Large intestine (tissue), 3 donors: ENCODE measurements at regions not wholly inside any gene's neighbourhood (a gene's known extent, or its start where the extent isn't known, plus 50 kb on each side); places are given as distances from the start of the nearest gene placed in this dataset.

Experiments used
- DNase-seq, 2 donors: peaks; one replicate each; pipeline versions ENCODE4 v3.0.0 to v3.0.0-alpha.2; 2013
- H3K27ac ChIP-seq: one replicate; pipeline ENCODE4 v1.5.1; 2013; ENCODE audit warnings: low read length
- H3K27me3 ChIP-seq: 2 replicates; pipeline ENCODE4 v1.6.1; 2013; ENCODE audit warnings: low read length; ENCODE audit not compliant: control insufficient read depth, insufficient read depth
- H3K36me3 ChIP-seq: 2 replicates; pipeline ENCODE4 v1.6.1; 2013; ENCODE audit warnings: low read length; ENCODE audit not compliant: control insufficient read depth, insufficient read depth
- H3K4me1 ChIP-seq: one replicate; pipeline ENCODE4 v1.6.1; 2013; ENCODE audit warnings: low read length; ENCODE audit not compliant: control insufficient read depth, insufficient read depth
- H3K4me3 ChIP-seq: one replicate; pipeline ENCODE4 v1.5.1; 2013; ENCODE audit warnings: low read length
- H3K9me3 ChIP-seq: one replicate; pipeline ENCODE4 v1.6.1; 2013; ENCODE audit warnings: mild to moderate bottlenecking, low read depth, low read length, moderate library complexity; ENCODE audit not compliant: control insufficient read depth
- WGBS: methylation state at CpG from one replicate; pipeline ENCODE4 v1.1.5; 2013; ENCODE audit warnings: low lambda C conversion rate; ENCODE audit not compliant: insufficient coverage; 5-methylcytosine and 5-hydroxymethylcytosine counted together

DNA sequence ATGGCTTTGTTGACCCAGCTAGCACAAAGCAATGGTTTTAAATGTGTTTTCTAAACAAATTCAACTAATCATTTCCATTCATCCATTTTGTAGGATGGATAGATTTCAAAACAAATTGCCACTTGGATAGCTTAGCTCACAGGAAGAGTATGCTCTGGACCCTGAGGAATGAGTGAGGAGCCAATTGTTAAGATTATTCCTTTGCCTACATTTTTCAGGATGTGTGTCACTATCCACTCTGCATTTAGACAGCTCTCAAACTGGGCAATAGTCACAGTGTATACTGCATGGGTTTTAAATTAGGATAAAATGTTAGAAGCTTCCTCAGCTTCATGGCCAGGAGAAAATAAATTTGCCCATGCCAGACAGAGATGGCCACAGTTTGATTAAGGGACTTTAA lies 605.6 kb upstream of the TEX47 start:
- no peaks in the 10 kb centered on the region for H3K36me3 ChIP-seq
- H3K27ac ChIP-seq = no peak overlapping the region
- H3K9me3 ChIP-seq = no peaks in the 10 kb centered on the region
- no peak overlapping the region for H3K4me3 ChIP-seq
- no peaks in the 10 kb centered on the region for H3K27me3 ChIP-seq
- no peak for DNase-seq
- no peaks in the 10 kb centered on the region for H3K4me1 ChIP-seq

DNA sequence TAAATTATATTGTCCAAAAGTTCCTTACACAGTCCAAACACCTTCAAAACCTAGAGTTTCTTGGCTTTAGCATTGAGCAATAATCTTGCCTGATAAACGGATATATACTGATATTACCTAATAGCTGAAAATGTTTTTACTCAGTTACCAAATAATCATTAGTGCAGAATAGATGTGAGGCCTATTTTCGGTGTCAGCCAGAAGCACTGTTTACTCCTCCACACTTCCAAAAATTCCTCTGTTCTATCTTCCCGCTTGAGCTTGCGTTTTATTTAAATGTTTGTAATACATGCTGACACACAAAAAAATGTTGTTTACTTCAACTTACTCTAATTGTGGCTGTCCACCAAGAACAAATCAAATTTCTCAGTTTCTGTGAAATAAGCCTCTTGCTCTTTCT lies 606.2 kb upstream of the TEX47 start:
- no peak overlapping the region for H3K4me3 ChIP-seq
- H3K27ac ChIP-seq = no peak overlapping the region
- no peak for DNase-seq
- H3K36me3 ChIP-seq = no peaks in the 10 kb centered on the region
- H3K9me3 ChIP-seq = no peaks in the 10 kb centered on the region
- H3K27me3 ChIP-seq = no peaks in the 10 kb centered on the region
- 84% methylated on average over 3 of the region's 4 CpGs for WGBS
- H3K4me1 ChIP-seq = no peaks in the 10 kb centered on the region

DNA sequence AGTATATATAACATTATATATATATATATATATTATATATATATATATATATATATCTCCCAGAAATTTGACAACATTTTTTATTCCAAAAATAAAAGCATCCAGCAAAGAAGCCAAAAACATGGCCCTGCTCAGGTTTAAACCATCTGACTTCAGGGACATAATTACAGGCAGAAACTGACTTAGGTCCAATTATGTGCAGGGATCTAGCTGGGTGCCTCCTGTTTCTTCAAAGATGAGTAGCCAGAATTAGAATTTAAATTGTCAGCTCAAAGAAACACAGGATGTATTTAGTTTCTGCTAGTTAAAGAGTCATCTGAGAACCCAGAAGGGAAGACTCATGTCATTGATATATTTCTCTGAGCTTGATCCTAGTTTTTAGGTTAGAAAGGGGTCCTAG lies 656.4 kb upstream of the TEX47 start:
- DNase-seq = no peak
- Histone ChIP-seq H3K36me3 (no peaks in the 10 kb centered on the region), H3K9me3 (no peaks in the 10 kb centered on the region)

DNA sequence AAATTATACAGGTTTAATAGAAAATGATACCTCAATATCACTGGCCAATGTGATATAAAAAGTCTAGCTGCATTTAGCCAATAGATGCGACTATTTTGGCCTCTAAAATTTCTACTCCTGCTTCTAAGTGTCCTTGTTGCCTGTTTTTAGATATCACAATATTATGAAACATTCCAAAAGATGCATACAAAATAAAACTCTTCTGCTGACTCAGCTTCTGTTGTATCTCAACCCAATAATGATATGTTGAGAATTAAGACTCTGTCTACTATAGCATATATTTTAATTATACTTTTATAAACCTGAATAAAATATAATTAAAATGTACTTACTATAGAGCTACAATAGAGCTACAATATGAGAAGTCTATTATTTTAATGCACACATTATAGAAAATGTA lies 661.0 kb upstream of the TEX47 start:
- H3K27me3 ChIP-seq = no peaks in the 10 kb centered on the region
- no peak overlapping the region for H3K4me3 ChIP-seq
- no peaks in the 10 kb centered on the region for H3K9me3 ChIP-seq
- no peak for DNase-seq
- H3K36me3 ChIP-seq = no peaks in the 10 kb centered on the region
- H3K4me1 ChIP-seq = no peaks in the 10 kb centered on the region
- WGBS = 78% methylated on average over 1 of the region's 1 CpG
- H3K27ac ChIP-seq = no peak overlapping the region

More for the DNA sequence above, 656.4 kb upstream of the TEX47 start:
- no peaks in the 10 kb centered on the region for H3K4me1 ChIP-seq
- no peak overlapping the region for H3K4me3 ChIP-seq
- H3K27me3 ChIP-seq = no peaks in the 10 kb centered on the region
- no peak overlapping the region for H3K27ac ChIP-seq

DNA sequence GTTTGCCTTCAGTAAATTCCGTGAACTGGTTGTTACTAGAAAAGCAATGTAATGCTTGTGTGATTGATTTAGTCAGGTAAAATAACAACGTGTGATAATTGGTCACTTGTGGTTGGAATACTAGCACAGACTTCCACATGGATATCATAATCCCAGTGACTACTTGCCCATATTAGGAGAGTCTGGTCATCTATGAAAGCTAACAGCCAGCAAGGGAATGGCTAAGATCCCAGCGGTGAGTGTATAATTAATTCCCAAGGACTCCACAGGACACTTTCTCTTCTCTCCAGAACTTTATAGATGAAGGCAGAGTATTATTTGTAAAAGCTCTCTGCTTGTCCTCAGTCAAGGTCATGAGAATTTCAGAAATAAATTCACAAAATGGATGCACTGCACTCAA lies 662.6 kb upstream of the TEX47 start:
- H3K27ac ChIP-seq = no peak overlapping the region
- no peaks in the 10 kb centered on the region for H3K4me1 ChIP-seq
- H3K9me3 ChIP-seq = no peaks in the 10 kb centered on the region
- no peaks in the 10 kb centered on the region for H3K27me3 ChIP-seq
- H3K36me3 ChIP-seq = no peaks in the 10 kb centered on the region
- no peak overlapping the region for H3K4me3 ChIP-seq
- WGBS = 60% methylated on average over 1 of the region's 3 CpGs
- no peak for DNase-seq

DNA sequence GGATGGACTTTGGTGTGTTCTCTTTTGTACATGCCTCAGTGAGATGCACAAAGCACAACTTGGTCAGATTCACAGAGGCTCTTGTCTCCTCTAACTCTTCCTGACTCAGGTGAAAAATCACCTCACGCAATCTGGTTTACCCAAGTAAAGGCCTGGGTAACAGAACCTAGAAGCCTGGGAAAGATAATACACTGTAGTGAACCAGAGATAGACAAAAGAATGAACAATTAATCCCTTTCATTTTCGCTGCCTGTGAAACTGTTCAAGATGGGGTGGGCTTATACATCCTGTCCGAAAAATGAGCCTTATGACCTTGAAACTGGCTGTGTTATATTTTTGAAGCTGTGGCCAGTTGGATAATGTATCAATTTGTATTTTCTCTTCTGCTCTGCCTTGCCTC lies 678.9 kb upstream of the TEX47 start:
- H3K36me3 ChIP-seq = no peaks in the 10 kb centered on the region
- H3K4me3 ChIP-seq = no peak overlapping the region
- no peaks in the 10 kb centered on the region for H3K4me1 ChIP-seq
- WGBS = no CpG with 5 or more reads among the region's 3 CpGs
- peaks cover 7% of the 10 kb centered on the region for H3K9me3 ChIP-seq
- no peak overlapping the region for H3K27ac ChIP-seq
- no peaks in the 10 kb centered on the region for H3K27me3 ChIP-seq
- DNase-seq = no peak

DNA sequence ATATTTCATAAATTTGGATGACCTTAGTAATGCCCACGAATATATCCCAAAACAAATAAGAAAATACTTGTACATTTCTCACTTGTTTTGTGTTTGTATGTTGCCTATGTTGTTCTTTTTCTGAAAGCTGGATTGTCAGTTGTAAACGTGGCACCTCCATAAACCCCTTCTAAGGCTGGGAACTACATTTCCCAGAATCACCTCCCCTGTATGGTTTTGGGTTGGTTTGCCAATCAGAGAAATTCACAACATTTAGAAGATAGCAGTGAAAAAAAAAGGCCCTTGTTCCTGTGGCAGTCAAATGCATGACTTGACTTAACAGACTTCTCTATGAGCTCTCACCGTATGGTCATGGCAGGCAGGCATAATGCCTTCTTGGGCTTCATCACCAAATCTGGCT lies 676.3 kb upstream of the STEAP1 start:
- 100% methylated on average over 1 of the region's 3 CpGs for WGBS
- Histone ChIP-seq H3K4me3 (no peak overlapping the region), H3K9me3 (no peaks in the 10 kb centered on the region), H3K27ac (no peak overlapping the region), H3K36me3 (no peaks in the 10 kb centered on the region), H3K4me1 (no peaks in the 10 kb centered on the region), H3K27me3 (no peaks in the 10 kb centered on the region)
- DNase-seq = no peak

DNA sequence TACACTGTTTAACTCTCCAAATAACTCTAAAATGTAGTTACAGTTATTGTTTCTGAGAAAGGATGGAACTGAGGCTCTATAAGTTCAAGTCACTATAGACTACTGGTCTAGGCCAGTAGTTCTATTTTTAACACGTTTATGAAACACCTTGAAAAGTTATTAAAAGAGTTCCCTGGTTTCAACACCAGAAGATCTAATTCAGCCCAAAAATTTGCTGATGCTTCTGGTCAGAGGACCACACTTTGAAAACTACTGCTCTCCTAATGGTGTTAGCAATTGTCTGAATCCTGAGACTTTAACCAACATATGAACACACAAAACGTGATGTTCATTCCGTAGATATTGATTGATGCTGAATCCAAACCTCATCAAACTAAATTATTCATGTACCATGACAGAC lies 658.6 kb upstream of the STEAP1 start:
- no peaks in the 10 kb centered on the region for H3K4me1 ChIP-seq
- H3K27ac ChIP-seq = no peak overlapping the region
- H3K27me3 ChIP-seq = no peaks in the 10 kb centered on the region
- WGBS = 100% methylated on average over 1 of the region's 3 CpGs
- no peak overlapping the region for H3K4me3 ChIP-seq
- no peak for DNase-seq
- no peaks in the 10 kb centered on the region for H3K9me3 ChIP-seq
- H3K36me3 ChIP-seq = no peaks in the 10 kb centered on the region

DNA sequence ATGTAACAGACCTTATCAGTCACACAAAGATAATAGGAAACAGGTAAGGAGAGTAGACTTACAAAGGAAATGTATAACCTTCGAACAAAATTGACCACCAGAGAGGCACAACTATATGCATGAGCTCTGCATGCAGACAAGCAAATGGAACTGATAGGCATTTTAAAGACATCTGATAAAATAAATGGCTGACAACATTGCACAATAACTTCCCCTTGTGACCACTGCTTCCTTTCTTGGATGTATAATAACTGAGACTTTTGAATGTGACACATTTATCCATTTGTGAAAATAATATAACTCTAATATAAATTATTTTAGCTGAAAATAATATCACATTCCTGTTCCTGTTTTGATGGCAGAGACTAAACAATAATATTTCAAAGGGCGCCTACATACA lies 654.2 kb upstream of the STEAP1 start:
- Histone ChIP-seq H3K27me3 (no peaks in the 10 kb centered on the region), H3K9me3 (no peaks in the 10 kb centered on the region), H3K36me3 (no peaks in the 10 kb centered on the region), H3K27ac (no peak overlapping the region), H3K4me1 (no peaks in the 10 kb centered on the region), H3K4me3 (no peak overlapping the region)
- no peak for DNase-seq
- WGBS = 17% methylated on average over 1 of the region's 2 CpGs

DNA sequence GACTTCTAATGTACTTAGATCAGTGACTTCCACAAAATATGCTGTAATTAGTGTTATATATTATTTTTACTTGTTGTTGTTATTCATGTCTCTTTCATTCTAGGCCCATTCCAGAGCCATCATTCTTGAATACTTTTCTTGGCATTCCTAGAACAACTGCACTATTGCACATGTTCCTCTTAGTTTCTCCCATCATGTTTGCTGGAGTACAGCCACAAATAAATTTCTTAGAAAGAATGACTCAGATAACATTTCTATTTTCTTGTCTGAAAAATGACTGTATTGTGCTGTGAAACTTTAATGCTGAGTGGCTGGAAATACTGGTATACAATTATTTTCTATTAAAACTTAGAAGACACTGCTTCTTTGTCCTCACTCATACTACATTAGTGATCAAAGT lies 651.0 kb upstream of the STEAP1 start:
- Histone ChIP-seq H3K4me3 (no peak overlapping the region), H3K36me3 (no peaks in the 10 kb centered on the region), H3K27ac (no peak overlapping the region), H3K4me1 (no peaks in the 10 kb centered on the region), H3K27me3 (no peaks in the 10 kb centered on the region), H3K9me3 (no peaks in the 10 kb centered on the region)
- DNase-seq = no peak

DNA sequence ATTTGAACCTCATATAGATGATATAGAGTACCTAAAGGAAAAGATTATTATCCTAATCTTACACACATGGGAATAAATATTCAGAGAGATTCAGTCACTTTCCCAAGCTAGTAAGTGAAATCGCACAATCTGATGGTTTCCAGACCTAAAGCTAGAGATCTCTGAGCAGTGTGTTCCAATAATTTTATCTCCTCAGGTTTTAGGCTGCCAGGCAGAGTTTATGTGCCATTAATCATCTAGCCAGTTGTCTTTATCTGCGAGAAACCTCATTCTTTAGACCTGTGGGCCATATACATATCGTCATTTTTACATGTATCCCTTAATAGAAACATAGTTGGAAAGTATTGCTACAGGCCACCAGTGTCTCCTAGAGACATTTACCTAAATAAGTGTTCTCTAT lies 647.2 kb upstream of the STEAP1 start:
- Histone ChIP-seq H3K27ac (no peak overlapping the region), H3K4me1 (no peaks in the 10 kb centered on the region), H3K27me3 (no peaks in the 10 kb centered on the region), H3K4me3 (no peak overlapping the region), H3K36me3 (no peaks in the 10 kb centered on the region), H3K9me3 (no peaks in the 10 kb centered on the region)
- WGBS = 100% methylated on average over 1 of the region's 3 CpGs
- DNase-seq = no peak

DNA sequence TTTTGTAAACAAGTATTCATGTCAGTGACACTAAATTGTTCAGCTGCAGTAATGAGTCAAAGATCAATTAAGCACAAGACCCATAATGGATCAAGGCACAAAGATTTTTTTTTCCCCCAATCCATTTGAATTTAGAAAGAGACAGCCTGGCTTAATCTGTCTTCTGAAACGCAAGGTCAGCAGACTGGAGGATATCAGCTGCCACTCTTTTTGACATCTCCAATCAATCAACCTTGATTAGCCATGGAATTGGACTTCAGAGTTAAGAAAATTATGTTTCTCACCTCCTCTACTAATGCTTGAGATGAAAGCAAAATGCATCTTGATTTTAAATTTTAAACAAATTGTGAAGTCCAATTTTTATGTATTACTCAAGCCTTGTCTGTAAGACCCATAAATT lies 642.4 kb upstream of the STEAP1 start:
- no peak overlapping the region for H3K4me3 ChIP-seq
- no peak for DNase-seq
- no peak overlapping the region for H3K27ac ChIP-seq
- H3K27me3 ChIP-seq = no peaks in the 10 kb centered on the region
- no peaks in the 10 kb centered on the region for H3K4me1 ChIP-seq
- 0% methylated on average over 1 of the region's 1 CpG for WGBS
- H3K9me3 ChIP-seq = no peaks in the 10 kb centered on the region
- no peaks in the 10 kb centered on the region for H3K36me3 ChIP-seq
